Spleen (tissue), 7 donors: ENCODE measurements at regions not wholly inside any gene's neighbourhood (a gene's known extent, or its start where the extent isn't known, plus 50 kb on each side); places are given as distances from the start of the nearest gene placed in this dataset.

Experiments used
- POLR2A ChIP-seq, 3 donors: fragments of 450-650 bp; IDR thresholded peaks; one replicate each; pipeline ENCODE4 v1.5.1; 2017; ENCODE audit warnings: antibody characterized with exemption in 3 of 3, mild to moderate bottlenecking in 1 of 3
- POLR2AphosphoS5 ChIP-seq, 3 donors: sonication (generic); formaldehyde crosslinking; IDR thresholded peaks; one replicate each; pipeline ENCODE4 v1.5.1; 2017; ENCODE audit warnings: antibody characterized with exemption in 3 of 3
- TF ChIP-seq, protein P1 (sequence below), 11 experiments: fragments of 200-600 bp in 7 of 11; fragments of 450-650 bp in 4 of 11; sonication (generic) in 4 of 11; IDR thresholded peaks in 8 of 11; conservative IDR thresholded peaks in 3 of 11; 1 replicate in 7 of 11; 2 replicates in 4 of 11; pipeline versions ENCODE4 v1.4.0 to v1.8.0; 2016 to 2021; ENCODE audit warnings: antibody characterized with exemption in 11 of 11, inconsistent platforms in 4 of 11, mild to moderate bottlenecking in 1 of 11
- donor health status: DM: no; HTN: no; CAD: no; lungs with moderate emphysema.
- donor health status: DM: no; HTN: no; CAD: no.
- donor health status: DM: no; HTN: no; CAD: no.

DNA sequence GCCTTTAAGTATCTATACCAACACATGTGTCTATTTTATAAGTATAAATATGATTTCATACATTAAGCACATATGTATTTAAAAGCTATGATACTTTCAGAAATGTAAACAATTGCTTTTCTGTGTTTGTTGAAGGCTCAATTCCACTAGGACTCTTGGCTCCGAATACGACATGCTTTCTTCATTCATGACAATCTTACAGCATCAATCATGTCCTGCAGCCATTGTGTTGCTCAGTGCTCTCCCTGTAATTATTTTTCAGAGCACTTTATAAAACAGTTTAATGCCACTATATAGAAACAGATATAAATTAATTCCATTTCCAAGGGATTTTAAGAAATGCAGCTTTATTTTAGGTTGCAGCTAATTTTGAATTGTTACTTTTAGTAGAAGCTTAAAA is 167.3 kb downstream of the TAF11L14 start:
- TF ChIP-seq, protein P1, sequence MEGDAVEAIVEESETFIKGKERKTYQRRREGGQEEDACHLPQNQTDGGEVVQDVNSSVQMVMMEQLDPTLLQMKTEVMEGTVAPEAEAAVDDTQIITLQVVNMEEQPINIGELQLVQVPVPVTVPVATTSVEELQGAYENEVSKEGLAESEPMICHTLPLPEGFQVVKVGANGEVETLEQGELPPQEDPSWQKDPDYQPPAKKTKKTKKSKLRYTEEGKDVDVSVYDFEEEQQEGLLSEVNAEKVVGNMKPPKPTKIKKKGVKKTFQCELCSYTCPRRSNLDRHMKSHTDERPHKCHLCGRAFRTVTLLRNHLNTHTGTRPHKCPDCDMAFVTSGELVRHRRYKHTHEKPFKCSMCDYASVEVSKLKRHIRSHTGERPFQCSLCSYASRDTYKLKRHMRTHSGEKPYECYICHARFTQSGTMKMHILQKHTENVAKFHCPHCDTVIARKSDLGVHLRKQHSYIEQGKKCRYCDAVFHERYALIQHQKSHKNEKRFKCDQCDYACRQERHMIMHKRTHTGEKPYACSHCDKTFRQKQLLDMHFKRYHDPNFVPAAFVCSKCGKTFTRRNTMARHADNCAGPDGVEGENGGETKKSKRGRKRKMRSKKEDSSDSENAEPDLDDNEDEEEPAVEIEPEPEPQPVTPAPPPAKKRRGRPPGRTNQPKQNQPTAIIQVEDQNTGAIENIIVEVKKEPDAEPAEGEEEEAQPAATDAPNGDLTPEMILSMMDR (IDR thresholded peaks at IDR 0.05 in 8 of 11, conservative IDR thresholded peaks at IDR 0.05 in 3 of 11), result no peak
- TF ChIP-seq POLR2AphosphoS5 (IDR thresholded peaks at IDR 0.05) (no peak), POLR2A (IDR thresholded peaks at IDR 0.05) (no peak)
